Skeletal muscle cell (primary cell): ENCODE measurements at regions not wholly inside any gene's neighbourhood (a gene's known extent, or its start where the extent isn't known, plus 50 kb on each side); places are given as distances from the start of the nearest gene placed in this dataset.

Experiments used
- DNase-seq: peaks from one replicate; pipeline ENCODE4 v3.0.0-alpha.2; 2010; ENCODE audit warnings: low read depth
- H3K4me3 ChIP-seq: 2 replicates; pipeline ENCODE4 v1.5.1; 2011; ENCODE audit warnings: low read depth, mild to moderate bottlenecking, control low read depth, low read length, moderate library complexity

- no peak for DNase-seq
- no peak overlapping the region for H3K4me3 ChIP-seq
These were observed 450.6 kb upstream of the HS3ST5 start for GRCh38 chr6:114793428-114793827.

- no peak overlapping the region for H3K4me3 ChIP-seq
- no peak for DNase-seq
These were observed 442.7 kb upstream of the HS3ST5 start for GRCh38 chr6:114785235-114786127.

GRCh38 chr6:114783783-114784182 lies 441.0 kb upstream of the HS3ST5 start:
- DNase-seq: no peak
- H3K4me3 ChIP-seq: no peak overlapping the region

GRCh38 chr6:114783083-114783482 lies 440.3 kb upstream of the HS3ST5 start:
- no peak overlapping the region for H3K4me3 ChIP-seq
- no peak for DNase-seq

- no peak overlapping the region for H3K4me3 ChIP-seq
- no peak for DNase-seq
These were observed 422.0 kb upstream of the HS3ST5 start for GRCh38 chr6:114764866-114765265.

GRCh38 chr6:114762145-114762544 lies 419.3 kb upstream of the HS3ST5 start:
- H3K4me3 ChIP-seq: no peak overlapping the region
- DNase-seq: no peak

- DNase-seq: peak; percentile 40
- H3K4me3 ChIP-seq: no peak overlapping the region
These were observed 405.3 kb upstream of the HS3ST5 start for GRCh38 chr6:114747995-114748625.

- no peak for DNase-seq
- H3K4me3 ChIP-seq: no peak overlapping the region
These were observed 397.7 kb upstream of the HS3ST5 start for GRCh38 chr6:114740547-114740946.

- DNase-seq: no peak
- no peak overlapping the region for H3K4me3 ChIP-seq
These were observed 396.8 kb upstream of the HS3ST5 start for GRCh38 chr6:114739656-114740055.

GRCh38 chr6:114735025-114735735 lies 392.4 kb upstream of the HS3ST5 start:
- H3K4me3 ChIP-seq: no peak overlapping the region
- no peak for DNase-seq

- no peak for DNase-seq
- no peak overlapping the region for H3K4me3 ChIP-seq
These were observed 390.8 kb upstream of the HS3ST5 start for GRCh38 chr6:114733596-114733995.

- no peak overlapping the region for H3K4me3 ChIP-seq
- DNase-seq: no peak
These were observed 376.0 kb upstream of the HS3ST5 start for GRCh38 chr6:114718716-114719270.

GRCh38 chr6:114718186-114718585 lies 375.4 kb upstream of the HS3ST5 start:
- DNase-seq: no peak
- H3K4me3 ChIP-seq: no peak overlapping the region

GRCh38 chr6:114714836-114715507 lies 372.1 kb upstream of the HS3ST5 start:
- no peak for DNase-seq

GRCh38 chr6:114713690-114714089 lies 370.9 kb upstream of the HS3ST5 start:
- no peak for DNase-seq
- no peak overlapping the region for H3K4me3 ChIP-seq

More at GRCh38 chr6:114714836-114715507, 372.1 kb upstream of the HS3ST5 start:
- no peak overlapping the region for H3K4me3 ChIP-seq

GRCh38 chr6:114712129-114712662 lies 369.4 kb upstream of the HS3ST5 start:
- no peak overlapping the region for H3K4me3 ChIP-seq

GRCh38 chr6:114707081-114707620 lies 364.3 kb upstream of the HS3ST5 start:
- no peak for DNase-seq
- no peak overlapping the region for H3K4me3 ChIP-seq

More at GRCh38 chr6:114712129-114712662, 369.4 kb upstream of the HS3ST5 start:
- no peak for DNase-seq

GRCh38 chr6:114690625-114691024 lies 347.8 kb upstream of the HS3ST5 start:
- H3K4me3 ChIP-seq: no peak overlapping the region

GRCh38 chr6:114659513-114659912 lies 316.7 kb upstream of the HS3ST5 start:
- DNase-seq: no peak
- H3K4me3 ChIP-seq: no peak overlapping the region

More at GRCh38 chr6:114690625-114691024, 347.8 kb upstream of the HS3ST5 start:
- no peak for DNase-seq
